ENCODE measurements at regions not wholly inside any gene's neighbourhood (a gene's known extent, or its start where the extent isn't known, plus 50 kb on each side); places are given as distances from the start of the nearest gene placed in this dataset.

DNA sequence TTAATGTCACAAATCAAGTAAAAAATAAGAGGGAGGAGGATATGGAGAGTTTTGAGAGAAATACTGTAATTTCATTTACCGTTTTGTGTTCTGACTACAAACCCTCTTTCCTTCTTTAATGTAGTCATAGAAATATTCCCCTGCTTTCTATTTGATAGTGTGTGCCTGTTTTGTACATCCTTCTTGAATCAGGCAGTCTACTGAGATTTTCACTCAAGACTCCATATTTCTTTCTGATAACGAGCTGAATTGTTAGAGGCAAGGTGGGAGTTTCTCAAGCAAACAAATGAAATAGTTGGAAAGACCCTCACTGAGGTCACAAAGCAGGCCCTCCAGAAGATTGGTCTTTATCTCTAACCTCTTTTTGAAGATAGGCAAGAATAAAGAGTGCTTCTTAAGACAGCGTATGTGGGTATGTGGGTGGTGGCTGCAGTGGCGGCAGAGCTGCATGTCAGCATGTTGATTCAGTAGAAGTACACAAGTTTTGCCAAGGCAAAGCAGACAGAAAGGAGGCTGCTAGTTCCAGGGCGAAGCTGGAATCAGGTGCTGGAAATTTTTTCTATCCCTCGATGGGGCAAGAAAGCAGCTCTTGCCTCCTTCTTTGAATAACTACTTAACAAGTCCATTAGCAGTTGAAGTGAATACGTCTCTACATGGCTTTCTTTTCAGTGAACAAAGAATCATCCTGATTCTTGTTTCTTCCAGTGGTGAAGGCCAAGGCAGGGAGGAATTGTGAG, 164.2 kb downstream of the FAM76B start:
- TF ChIP-seq POLR2AphosphoS5 (IDR thresholded peaks at IDR 0.05; ENCODE audit: low read depth, low read length) = no peak
- TF ChIP-seq, protein P1, sequence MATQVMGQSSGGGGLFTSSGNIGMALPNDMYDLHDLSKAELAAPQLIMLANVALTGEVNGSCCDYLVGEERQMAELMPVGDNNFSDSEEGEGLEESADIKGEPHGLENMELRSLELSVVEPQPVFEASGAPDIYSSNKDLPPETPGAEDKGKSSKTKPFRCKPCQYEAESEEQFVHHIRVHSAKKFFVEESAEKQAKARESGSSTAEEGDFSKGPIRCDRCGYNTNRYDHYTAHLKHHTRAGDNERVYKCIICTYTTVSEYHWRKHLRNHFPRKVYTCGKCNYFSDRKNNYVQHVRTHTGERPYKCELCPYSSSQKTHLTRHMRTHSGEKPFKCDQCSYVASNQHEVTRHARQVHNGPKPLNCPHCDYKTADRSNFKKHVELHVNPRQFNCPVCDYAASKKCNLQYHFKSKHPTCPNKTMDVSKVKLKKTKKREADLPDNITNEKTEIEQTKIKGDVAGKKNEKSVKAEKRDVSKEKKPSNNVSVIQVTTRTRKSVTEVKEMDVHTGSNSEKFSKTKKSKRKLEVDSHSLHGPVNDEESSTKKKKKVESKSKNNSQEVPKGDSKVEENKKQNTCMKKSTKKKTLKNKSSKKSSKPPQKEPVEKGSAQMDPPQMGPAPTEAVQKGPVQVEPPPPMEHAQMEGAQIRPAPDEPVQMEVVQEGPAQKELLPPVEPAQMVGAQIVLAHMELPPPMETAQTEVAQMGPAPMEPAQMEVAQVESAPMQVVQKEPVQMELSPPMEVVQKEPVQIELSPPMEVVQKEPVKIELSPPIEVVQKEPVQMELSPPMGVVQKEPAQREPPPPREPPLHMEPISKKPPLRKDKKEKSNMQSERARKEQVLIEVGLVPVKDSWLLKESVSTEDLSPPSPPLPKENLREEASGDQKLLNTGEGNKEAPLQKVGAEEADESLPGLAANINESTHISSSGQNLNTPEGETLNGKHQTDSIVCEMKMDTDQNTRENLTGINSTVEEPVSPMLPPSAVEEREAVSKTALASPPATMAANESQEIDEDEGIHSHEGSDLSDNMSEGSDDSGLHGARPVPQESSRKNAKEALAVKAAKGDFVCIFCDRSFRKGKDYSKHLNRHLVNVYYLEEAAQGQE (IDR thresholded peaks at IDR 0.05; ENCODE audit: insufficient read depth in 1 of 2, low read depth in 2 of 2, low read length in 2 of 2) = no peak
- no peak for TF ChIP-seq SIN3A (IDR thresholded peaks at IDR 0.05; ENCODE audit: borderline replicate concordance, insufficient read depth, low read length)
- TF ChIP-seq TAF1 (IDR thresholded peaks at IDR 0.05; ENCODE audit: borderline replicate concordance, insufficient read depth, low read length) = no peak
- TF ChIP-seq FOXP2 (optimal IDR thresholded peaks at IDR 0.05; ENCODE audit: borderline replicate concordance, extremely low read depth, extremely low read length, insufficient read depth) = no peak
